Loucy (cell line): ENCODE measurements at regions not wholly inside any gene's neighbourhood (a gene's known extent, or its start where the extent isn't known, plus 50 kb on each side); places are given as distances from the start of the nearest gene placed in this dataset.

Experiments used
- H2AFZ ChIP-seq: fragments of 200-600 bp; sonication (generic); 2 replicates; pipeline ENCODE4 v1.6.0; 2016; ENCODE audit warnings: antibody characterized with exemption, mild to moderate bottlenecking, low read length, moderate library complexity
- H3F3A ChIP-seq: fragments of 200-600 bp; 2 replicates; pipeline ENCODE4 v1.6.0; 2016; ENCODE audit warnings: antibody characterized with exemption, low read depth, mild to moderate bottlenecking
- H3K27me3 ChIP-seq: fragments of 200-600 bp; sonication (generic); 2 replicates; pipeline ENCODE4 v1.6.1; 2014; ENCODE audit warnings: low read length, mild to moderate bottlenecking; ENCODE audit not compliant: insufficient read depth, poor library complexity, severe bottlenecking
- H3K36me3 ChIP-seq: fragments of 200-600 bp; sonication (generic); 2 replicates; pipeline ENCODE4 v1.6.1; 2016; ENCODE audit warnings: low read length; ENCODE audit not compliant: insufficient read depth
- H3K4me1 ChIP-seq: fragments of 200-600 bp; sonication (generic); 2 replicates; pipeline ENCODE4 v1.5.1; 2014; ENCODE audit warnings: low read length, mild to moderate bottlenecking; ENCODE audit not compliant: insufficient read depth, poor library complexity, severe bottlenecking
- H3K4me2 ChIP-seq: fragments of 200-600 bp; sonication (generic); 2 replicates; pipeline ENCODE4 v1.6.0; 2014; ENCODE audit warnings: antibody characterized with exemption, low read length, low read depth, mild to moderate bottlenecking; ENCODE audit not compliant: poor library complexity, severe bottlenecking
- H3K4me3 ChIP-seq: fragments of 200-600 bp; sonication (generic); 2 replicates; pipeline ENCODE4 v1.5.1; 2014; ENCODE audit warnings: low read length, mild to moderate bottlenecking, mixed read lengths; ENCODE audit not compliant: poor library complexity, severe bottlenecking
- H3K79me2 ChIP-seq: fragments of 200-600 bp; sonication (generic); 2 replicates; pipeline ENCODE4 v1.6.1; 2014; ENCODE audit warnings: low read length; ENCODE audit not compliant: insufficient read depth
- H3K9ac ChIP-seq: fragments of 200-600 bp; sonication (generic); 2 replicates; pipeline ENCODE4 v1.6.0; 2014; ENCODE audit warnings: mild to moderate bottlenecking, low read depth, low read length, moderate library complexity; ENCODE audit not compliant: poor library complexity, severe bottlenecking
- H3K9me2 ChIP-seq: fragments of 200-600 bp; sonication (generic); replicated peaks from 2 replicates; pipeline ENCODE4 v1.6.1; 2016; ENCODE audit warnings: low read depth, low read length, mixed read lengths
- H3K9me3 ChIP-seq: fragments of 200-600 bp; sonication (generic); 2 replicates; pipeline ENCODE4 v1.6.1; 2014; ENCODE audit warnings: mild to moderate bottlenecking, antibody characterized with exemption, low read length, low read depth; ENCODE audit not compliant: insufficient read depth
- H4K20me1 ChIP-seq: fragments of 200-600 bp; sonication (generic); 2 replicates; pipeline ENCODE4 v1.6.0; 2014; ENCODE audit warnings: antibody characterized with exemption, low read length, mild to moderate bottlenecking; ENCODE audit not compliant: insufficient read depth, poor library complexity, severe bottlenecking
- EZH2phosphoT487 ChIP-seq: fragments of 200-600 bp; IDR thresholded peaks from 2 replicates; pipeline ENCODE4 v1.6.1; 2018; ENCODE audit warnings: antibody characterized with exemption, mild to moderate bottlenecking, moderate library complexity, borderline replicate concordance
- TF ChIP-seq, protein P1 (sequence below): fragments of 200-600 bp; sonication (generic); conservative IDR thresholded peaks from 2 replicates; pipeline ENCODE4 v1.5.1; 2014; ENCODE audit warnings: mild to moderate bottlenecking, antibody characterized with exemption, low read length

DNA sequence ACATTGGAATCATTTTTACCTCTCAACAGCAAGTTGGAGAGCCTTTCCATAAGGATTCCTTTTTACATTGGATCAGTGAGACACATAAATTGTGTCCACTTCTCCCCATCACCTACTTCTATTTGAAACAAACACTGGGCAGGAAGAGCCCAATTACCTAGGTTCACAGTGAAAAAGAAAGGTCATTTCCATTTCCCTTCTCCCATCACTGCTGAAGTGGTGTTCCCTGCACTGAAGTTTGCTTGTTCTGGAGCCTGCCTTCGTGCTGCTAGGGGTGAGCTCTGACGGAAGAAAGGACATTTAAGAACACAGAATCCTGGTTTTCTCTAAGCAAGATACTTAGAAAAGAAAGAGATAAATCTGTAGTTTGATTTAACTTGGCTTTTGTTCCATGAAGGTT, 123.8 kb upstream of the ZBTB20 start:
- no peaks in the 10 kb centered on the region for H3K27me3 ChIP-seq
- H2AFZ ChIP-seq = no peak overlapping the region
- H3K9me2 ChIP-seq = no peaks in the 10 kb centered on the region
- H3K9me3 ChIP-seq = no peaks in the 10 kb centered on the region
- H3K9ac ChIP-seq = no peak overlapping the region
- no peak for TF ChIP-seq EZH2phosphoT487
- TF ChIP-seq, protein P1, sequence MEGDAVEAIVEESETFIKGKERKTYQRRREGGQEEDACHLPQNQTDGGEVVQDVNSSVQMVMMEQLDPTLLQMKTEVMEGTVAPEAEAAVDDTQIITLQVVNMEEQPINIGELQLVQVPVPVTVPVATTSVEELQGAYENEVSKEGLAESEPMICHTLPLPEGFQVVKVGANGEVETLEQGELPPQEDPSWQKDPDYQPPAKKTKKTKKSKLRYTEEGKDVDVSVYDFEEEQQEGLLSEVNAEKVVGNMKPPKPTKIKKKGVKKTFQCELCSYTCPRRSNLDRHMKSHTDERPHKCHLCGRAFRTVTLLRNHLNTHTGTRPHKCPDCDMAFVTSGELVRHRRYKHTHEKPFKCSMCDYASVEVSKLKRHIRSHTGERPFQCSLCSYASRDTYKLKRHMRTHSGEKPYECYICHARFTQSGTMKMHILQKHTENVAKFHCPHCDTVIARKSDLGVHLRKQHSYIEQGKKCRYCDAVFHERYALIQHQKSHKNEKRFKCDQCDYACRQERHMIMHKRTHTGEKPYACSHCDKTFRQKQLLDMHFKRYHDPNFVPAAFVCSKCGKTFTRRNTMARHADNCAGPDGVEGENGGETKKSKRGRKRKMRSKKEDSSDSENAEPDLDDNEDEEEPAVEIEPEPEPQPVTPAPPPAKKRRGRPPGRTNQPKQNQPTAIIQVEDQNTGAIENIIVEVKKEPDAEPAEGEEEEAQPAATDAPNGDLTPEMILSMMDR = no peak
- H4K20me1 ChIP-seq = no peaks in the 10 kb centered on the region
- H3K36me3 ChIP-seq = no peaks in the 10 kb centered on the region
- H3K79me2 ChIP-seq = no peaks in the 10 kb centered on the region
- H3F3A ChIP-seq = no peaks in the 10 kb centered on the region
- no peak overlapping the region for H3K4me2 ChIP-seq
- no peak overlapping the region for H3K4me3 ChIP-seq
- H3K4me1 ChIP-seq = no peaks in the 10 kb centered on the region

GRCh38 chr3:115272036-115272824, 125.1 kb upstream of the ZBTB20 start:
- no peak overlapping the region for H2AFZ ChIP-seq
- TF ChIP-seq, protein P1 = no peak
- no peak for TF ChIP-seq EZH2phosphoT487
- H3K9me3 ChIP-seq = no peaks in the 10 kb centered on the region
- no peaks in the 10 kb centered on the region for H3K9me2 ChIP-seq
- H3K9ac ChIP-seq = no peak overlapping the region
- no peaks in the 10 kb centered on the region for H3K27me3 ChIP-seq
- no peaks in the 10 kb centered on the region for H4K20me1 ChIP-seq
- no peaks in the 10 kb centered on the region for H3K36me3 ChIP-seq
- no peak overlapping the region for H3K4me2 ChIP-seq
- no peaks in the 10 kb centered on the region for H3K79me2 ChIP-seq
- no peaks in the 10 kb centered on the region for H3F3A ChIP-seq
- no peak overlapping the region for H3K4me3 ChIP-seq
- H3K4me1 ChIP-seq = no peaks in the 10 kb centered on the region

DNA sequence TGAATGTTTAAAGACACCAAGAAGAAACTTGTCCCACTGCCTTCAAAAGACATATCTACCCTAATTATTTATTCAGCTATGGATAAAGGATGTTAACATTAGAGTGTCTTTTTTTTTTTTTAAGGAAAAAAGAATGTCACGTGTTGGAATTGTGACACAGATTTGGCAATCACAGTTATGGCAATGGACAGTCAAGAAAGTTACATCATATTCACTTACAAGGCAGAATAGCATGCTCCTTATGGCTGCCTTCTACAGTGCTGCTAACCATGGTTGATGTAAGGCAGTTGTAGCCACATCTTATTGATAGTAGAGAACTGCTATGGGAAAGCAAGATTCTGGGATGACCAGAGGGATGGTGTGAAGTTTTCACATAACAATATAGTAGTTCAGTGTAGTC, 128.8 kb upstream of the ZBTB20 start:
- Histone ChIP-seq H3K27me3 (no peaks in the 10 kb centered on the region), H3K9ac (no peak overlapping the region), H3K9me2 (no peaks in the 10 kb centered on the region), H4K20me1 (no peaks in the 10 kb centered on the region), H3K9me3 (no peaks in the 10 kb centered on the region), H2AFZ (no peak overlapping the region), H3K4me2 (no peak overlapping the region), H3K4me1 (no peaks in the 10 kb centered on the region), H3F3A (no peaks in the 10 kb centered on the region), H3K36me3 (no peaks in the 10 kb centered on the region), H3K79me2 (no peaks in the 10 kb centered on the region), H3K4me3 (no peak overlapping the region)
- no peak for TF ChIP-seq EZH2phosphoT487
- TF ChIP-seq, protein P1 = no peak
